Right lobe of liver (tissue), 6 donors: ENCODE measurements at regions not wholly inside any gene's neighbourhood (a gene's known extent, or its start where the extent isn't known, plus 50 kb on each side); places are given as distances from the start of the nearest gene placed in this dataset.

Experiments used
- ATAC-seq, 4 donors: fragments of 200-7000 bp; cut with Tn5 transposase; one replicate each; pipeline ENCODE4 v1.9.1; 2020; ENCODE audit warnings: mild to moderate bottlenecking in 4 of 4, moderate library complexity in 4 of 4
- DNase-seq, 3 donors: peaks; one replicate each; pipeline ENCODE4 v3.0.0-alpha.2; 2020
- H3K27ac ChIP-seq, 3 donors: fragments of 200-600 bp; one replicate each; pipeline ENCODE4 v1.8.0; 2022
- H3K27me3 ChIP-seq, 2 donors: fragments of 200-600 bp; one replicate each; pipeline ENCODE4 v1.8.0; 2022
- H3K36me3 ChIP-seq, 4 donors: fragments of 200-600 bp; sonication (generic) in 1 of 4; one replicate each; pipeline versions ENCODE4 v1.5.1 to v1.8.0; 2017 to 2022; ENCODE audit warnings: control low read depth in 1 of 4
- H3K4me1 ChIP-seq, 4 donors: fragments of 200-600 bp; sonication (generic) in 1 of 4; one replicate each; pipeline versions ENCODE4 v1.5.1 to v1.8.0; 2017 to 2022; ENCODE audit warnings: control low read depth in 1 of 4
- H3K4me3 ChIP-seq, 3 donors: fragments of 200-600 bp; one replicate each; pipeline ENCODE4 v1.8.0; 2022
- H3K9me3 ChIP-seq, 4 donors: fragments of 200-600 bp; sonication (generic) in 1 of 4; one replicate each; pipeline versions ENCODE4 v1.5.1 to v1.8.0; 2017 to 2022; ENCODE audit warnings: control low read depth in 1 of 4
- POLR2A ChIP-seq: fragments of 450-650 bp; IDR thresholded peaks from one replicate; pipeline ENCODE4 v1.6.1; 2017; ENCODE audit warnings: antibody characterized with exemption, mild to moderate bottlenecking
- WGBS: methylation state at CpG from one replicate; pipeline ENCODE4 v1.1.6; 2018; ENCODE audit warnings: low coverage, low lambda C conversion rate; ENCODE audit not compliant: insufficient coverage; ENCODE audit errors: missing lambda C conversion rate; 5-methylcytosine and 5-hydroxymethylcytosine counted together
- intact Hi-C, 2 donors: fragments of 100-400 bp; cut with DNase I; formaldehyde crosslinking; loops; one replicate each; pipeline versions ENCODE4 v1.11.2 to v1.14.1; 2022
- TF ChIP-seq, protein P1 (sequence below), 4 donors: fragments of 200-600 bp in 3 of 4; fragments of 450-650 bp in 1 of 4; IDR thresholded peaks; one replicate each; pipeline versions ENCODE4 v1.5.1 to v1.8.0; 2016 to 2022; ENCODE audit warnings: antibody characterized with exemption in 4 of 4, mild to moderate bottlenecking in 2 of 4
- donor health status: DM: no; HTN: yes; CAD: no.
- donor health status: DM: no; HTN: no; CAD: no.
- donor health status: DM: no; HTN: no; CAD: no.
- donor health status: DM: no; HTN: yes; CAD: no.
- donor health status: DM: no; HTN: yes; CAD: no.

GRCh38 chr9:13952906-13953305 lies 361.0 kb downstream of the NFIB start:
- TF ChIP-seq, protein P1, sequence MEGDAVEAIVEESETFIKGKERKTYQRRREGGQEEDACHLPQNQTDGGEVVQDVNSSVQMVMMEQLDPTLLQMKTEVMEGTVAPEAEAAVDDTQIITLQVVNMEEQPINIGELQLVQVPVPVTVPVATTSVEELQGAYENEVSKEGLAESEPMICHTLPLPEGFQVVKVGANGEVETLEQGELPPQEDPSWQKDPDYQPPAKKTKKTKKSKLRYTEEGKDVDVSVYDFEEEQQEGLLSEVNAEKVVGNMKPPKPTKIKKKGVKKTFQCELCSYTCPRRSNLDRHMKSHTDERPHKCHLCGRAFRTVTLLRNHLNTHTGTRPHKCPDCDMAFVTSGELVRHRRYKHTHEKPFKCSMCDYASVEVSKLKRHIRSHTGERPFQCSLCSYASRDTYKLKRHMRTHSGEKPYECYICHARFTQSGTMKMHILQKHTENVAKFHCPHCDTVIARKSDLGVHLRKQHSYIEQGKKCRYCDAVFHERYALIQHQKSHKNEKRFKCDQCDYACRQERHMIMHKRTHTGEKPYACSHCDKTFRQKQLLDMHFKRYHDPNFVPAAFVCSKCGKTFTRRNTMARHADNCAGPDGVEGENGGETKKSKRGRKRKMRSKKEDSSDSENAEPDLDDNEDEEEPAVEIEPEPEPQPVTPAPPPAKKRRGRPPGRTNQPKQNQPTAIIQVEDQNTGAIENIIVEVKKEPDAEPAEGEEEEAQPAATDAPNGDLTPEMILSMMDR (IDR thresholded peaks at IDR 0.05): no peak
- TF ChIP-seq POLR2A: no peak
- DNase-seq (no peak), ATAC-seq (no peak)
- 79% methylated on average over 6 of the region's 6 CpGs for WGBS
- Histone ChIP-seq H3K27ac (no peak overlapping the region), H3K36me3 (no peaks in the 10 kb centered on the region), H3K27me3 (no peaks in the 10 kb centered on the region), H3K4me3 (no peak overlapping the region), H3K4me1 (no peaks in the 10 kb centered on the region), H3K9me3 (peaks cover 0 to 5% (median 0%) of the 10 kb centered on the region in 4 donors)
- intact Hi-C loops: no loop called here

GRCh38 chr9:13948037-13948436 lies 365.9 kb downstream of the NFIB start:
- intact Hi-C loops: no loop called here
- H3K4me1 ChIP-seq: no peaks in the 10 kb centered on the region
- peaks cover 0 to 5% (median 0%) of the 10 kb centered on the region in 4 donors for H3K9me3 ChIP-seq
- no peak overlapping the region for H3K4me3 ChIP-seq
- no peak overlapping the region for H3K27ac ChIP-seq
- 46% methylated on average over 4 of the region's 4 CpGs for WGBS
- no peak for DNase-seq
- ATAC-seq: peak in 1 of 4 donors; percentile 61
- TF ChIP-seq, protein P1 (IDR thresholded peaks at IDR 0.05): no peak
- no peak for TF ChIP-seq POLR2A
- H3K27me3 ChIP-seq: no peaks in the 10 kb centered on the region
- H3K36me3 ChIP-seq: no peaks in the 10 kb centered on the region

- DNase-seq: no peak
- intact Hi-C loops: no loop called here
- Histone ChIP-seq H3K27ac (no peak overlapping the region), H3K4me1 (no peaks in the 10 kb centered on the region), H3K9me3 (no peaks in the 10 kb centered on the region), H3K36me3 (no peaks in the 10 kb centered on the region), H3K4me3 (no peak overlapping the region), H3K27me3 (no peaks in the 10 kb centered on the region)
- ATAC-seq: no peak
- TF ChIP-seq, protein P1 (IDR thresholded peaks at IDR 0.05): no peak
- no peak for TF ChIP-seq POLR2A
These were observed 370.8 kb downstream of the NFIB start for GRCh38 chr9:13943176-13943575.

- intact Hi-C loops: no loop called here
- Histone ChIP-seq H3K27ac (no peak overlapping the region), H3K4me1 (no peaks in the 10 kb centered on the region), H3K9me3 (no peaks in the 10 kb centered on the region), H3K4me3 (no peak overlapping the region), H3K27me3 (no peaks in the 10 kb centered on the region), H3K36me3 (no peaks in the 10 kb centered on the region)
- no peak for DNase-seq
- 43% methylated on average over 4 of the region's 4 CpGs for WGBS
- ATAC-seq: peak in 1 of 4 donors; percentile 24
- no peak for TF ChIP-seq POLR2A
These were observed 371.2 kb downstream of the NFIB start for GRCh38 chr9:13942695-13943094.

DNA sequence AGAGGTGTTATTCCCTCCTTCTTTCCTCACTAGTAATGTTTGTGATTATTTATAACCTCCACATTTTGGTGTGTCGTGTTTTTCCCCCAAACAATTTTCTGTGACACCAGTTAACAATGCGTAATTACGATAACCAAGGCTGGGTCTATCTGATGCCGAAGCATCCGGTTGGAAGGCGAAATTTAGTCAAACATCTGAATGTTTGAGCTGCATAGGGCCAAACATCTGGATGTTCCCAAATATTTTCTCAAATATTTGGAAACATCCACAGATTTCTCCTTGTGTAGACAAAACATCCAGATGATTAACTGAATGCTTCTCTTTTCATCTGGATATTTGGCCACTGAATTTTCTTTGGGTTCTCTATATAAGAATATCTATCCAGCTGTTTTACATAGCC lies 371.7 kb downstream of the NFIB start:
- 56% methylated on average over 6 of the region's 6 CpGs for WGBS
- Histone ChIP-seq H3K27me3 (no peaks in the 10 kb centered on the region), H3K4me3 (no peak overlapping the region), H3K9me3 (no peaks in the 10 kb centered on the region), H3K4me1 (no peaks in the 10 kb centered on the region), H3K27ac (no peak overlapping the region), H3K36me3 (no peaks in the 10 kb centered on the region)
- TF ChIP-seq, protein P1 (IDR thresholded peaks at IDR 0.05): no peak
- TF ChIP-seq POLR2A: no peak
- DNase-seq (no peak), ATAC-seq (no peak)
- intact Hi-C loops: no loop called here
